ENCODE measurements at regions not wholly inside any gene's neighbourhood (a gene's known extent, or its start where the extent isn't known, plus 50 kb on each side); places are given as distances from the start of the nearest gene placed in this dataset.
"Not testable (repeated sequence)": the region's sequence is repeated elsewhere in the genome, so short reads cannot be mapped to it uniquely, and the experiment has no call there.

DNA sequence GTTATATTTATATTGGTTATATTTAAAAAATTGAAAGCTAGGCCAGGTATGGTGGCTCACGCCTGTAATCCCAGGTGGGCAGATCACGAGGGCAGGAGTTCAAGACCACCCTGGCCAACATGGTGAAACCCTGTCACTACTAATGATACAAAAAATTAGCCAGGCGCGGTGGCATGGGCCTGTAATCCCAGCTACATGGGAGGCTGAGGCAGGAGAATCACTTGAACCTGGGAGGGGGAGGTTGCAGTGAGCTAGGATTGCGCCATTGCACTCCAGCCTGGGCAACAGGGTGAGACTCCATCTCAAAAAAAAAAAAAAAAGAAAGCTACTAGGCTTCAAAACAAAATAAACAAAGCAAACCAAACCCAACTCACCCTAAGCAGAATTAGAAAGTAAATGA lies 109.0 kb upstream of the SERPINE2 start:
- TF ChIP-seq HDAC2 (IDR thresholded peaks at IDR 0.05); BRCA1 (IDR thresholded peaks at IDR 0.05; ENCODE audit: low read depth, low read length); BMI1 (IDR thresholded peaks at IDR 0.05; ENCODE audit: borderline replicate concordance); ZBED1 (IDR thresholded peaks at IDR 0.05; ENCODE audit: borderline replicate concordance); HCFC1 (IDR thresholded peaks at IDR 0.05; ENCODE audit: low read length); FOXM1 (IDR thresholded peaks at IDR 0.05; ENCODE audit: low read depth, low read length); CBX5 (IDR thresholded peaks at IDR 0.05; ENCODE audit: low read depth); MTA2 (IDR thresholded peaks at IDR 0.05; ENCODE audit: low read depth); SIN3A (IDR thresholded peaks at IDR 0.05; ENCODE audit: low read depth, low read length): not testable (repeated sequence)
- TF ChIP-seq, protein P1, sequence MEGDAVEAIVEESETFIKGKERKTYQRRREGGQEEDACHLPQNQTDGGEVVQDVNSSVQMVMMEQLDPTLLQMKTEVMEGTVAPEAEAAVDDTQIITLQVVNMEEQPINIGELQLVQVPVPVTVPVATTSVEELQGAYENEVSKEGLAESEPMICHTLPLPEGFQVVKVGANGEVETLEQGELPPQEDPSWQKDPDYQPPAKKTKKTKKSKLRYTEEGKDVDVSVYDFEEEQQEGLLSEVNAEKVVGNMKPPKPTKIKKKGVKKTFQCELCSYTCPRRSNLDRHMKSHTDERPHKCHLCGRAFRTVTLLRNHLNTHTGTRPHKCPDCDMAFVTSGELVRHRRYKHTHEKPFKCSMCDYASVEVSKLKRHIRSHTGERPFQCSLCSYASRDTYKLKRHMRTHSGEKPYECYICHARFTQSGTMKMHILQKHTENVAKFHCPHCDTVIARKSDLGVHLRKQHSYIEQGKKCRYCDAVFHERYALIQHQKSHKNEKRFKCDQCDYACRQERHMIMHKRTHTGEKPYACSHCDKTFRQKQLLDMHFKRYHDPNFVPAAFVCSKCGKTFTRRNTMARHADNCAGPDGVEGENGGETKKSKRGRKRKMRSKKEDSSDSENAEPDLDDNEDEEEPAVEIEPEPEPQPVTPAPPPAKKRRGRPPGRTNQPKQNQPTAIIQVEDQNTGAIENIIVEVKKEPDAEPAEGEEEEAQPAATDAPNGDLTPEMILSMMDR (IDR thresholded peaks at IDR 0.05 in 2 of 3, conservative IDR thresholded peaks at IDR 0.05 in 1 of 3; ENCODE audit: control insufficient read depth in 2 of 3, extremely low read depth in 1 of 3, insufficient read depth in 1 of 3, low read depth in 3 of 3, low read length in 3 of 3) = not testable (repeated sequence)
- TF ChIP-seq, protein P2, sequence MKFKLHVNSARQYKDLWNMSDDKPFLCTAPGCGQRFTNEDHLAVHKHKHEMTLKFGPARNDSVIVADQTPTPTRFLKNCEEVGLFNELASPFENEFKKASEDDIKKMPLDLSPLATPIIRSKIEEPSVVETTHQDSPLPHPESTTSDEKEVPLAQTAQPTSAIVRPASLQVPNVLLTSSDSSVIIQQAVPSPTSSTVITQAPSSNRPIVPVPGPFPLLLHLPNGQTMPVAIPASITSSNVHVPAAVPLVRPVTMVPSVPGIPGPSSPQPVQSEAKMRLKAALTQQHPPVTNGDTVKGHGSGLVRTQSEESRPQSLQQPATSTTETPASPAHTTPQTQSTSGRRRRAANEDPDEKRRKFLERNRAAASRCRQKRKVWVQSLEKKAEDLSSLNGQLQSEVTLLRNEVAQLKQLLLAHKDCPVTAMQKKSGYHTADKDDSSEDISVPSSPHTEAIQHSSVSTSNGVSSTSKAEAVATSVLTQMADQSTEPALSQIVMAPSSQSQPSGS (IDR thresholded peaks at IDR 0.05; ENCODE audit: low read length) = not testable (repeated sequence)

Data from GM12878 (cell line).